GM18520 (cell line): ENCODE measurements at regions not wholly inside any gene's neighbourhood (a gene's known extent, or its start where the extent isn't known, plus 50 kb on each side); places are given as distances from the start of the nearest gene placed in this dataset.
"Not testable (repeated sequence)": the region's sequence is repeated elsewhere in the genome, so short reads cannot be mapped to it uniquely, and the experiment has no call there.

Experiments
- ATAC-seq: cut with Tn5 transposase; IDR thresholded peaks from one replicate; pipeline ENCODE4 v1.9.1; 2021; ENCODE audit not compliant: unreplicated experiment

DNA sequence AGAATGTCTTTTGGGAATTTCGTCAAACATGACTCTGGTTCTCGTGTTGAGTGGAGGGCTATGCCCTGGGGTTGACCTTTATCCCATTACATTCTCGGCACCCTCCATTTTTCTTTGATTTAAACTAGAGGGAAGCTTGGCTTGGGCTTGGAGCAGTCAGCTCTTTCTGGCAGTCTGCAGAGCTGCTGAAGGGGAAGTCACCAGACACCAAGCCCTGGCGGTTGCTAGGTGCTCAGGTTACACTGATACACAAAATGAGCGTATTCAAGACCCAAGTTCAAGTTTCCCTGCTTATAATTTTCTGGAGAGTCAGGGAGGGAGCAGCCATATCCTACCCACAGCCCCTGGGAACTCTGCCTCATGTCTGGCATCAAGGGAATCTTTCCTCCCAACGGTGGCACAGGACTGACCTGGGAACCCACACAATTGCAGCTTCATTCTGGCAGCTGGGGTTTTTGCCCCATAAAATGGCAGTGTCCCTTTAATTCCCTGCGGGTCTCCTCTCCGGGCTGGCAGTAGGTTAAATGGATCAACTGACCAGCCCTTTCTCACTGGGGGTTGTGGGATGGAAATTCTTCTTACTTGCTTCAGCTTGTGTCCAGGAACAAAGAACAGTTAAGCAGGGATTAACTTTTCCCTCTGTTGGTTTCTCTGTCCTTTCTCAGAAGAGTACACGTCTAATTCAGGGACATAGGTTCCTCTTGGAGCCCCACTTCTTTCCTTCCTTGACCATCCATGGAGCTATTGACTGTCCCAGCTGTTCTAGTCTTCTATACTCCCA is 110.0 kb upstream of the DLG1 start:
- no peak for ATAC-seq

GRCh38 chr3:197407526-197407925 is 109.1 kb upstream of the DLG1 start:
- no peak for ATAC-seq

GRCh38 chr3:197407053-197407452 is 108.6 kb upstream of the DLG1 start:
- no peak for ATAC-seq

- ATAC-seq = no peak
These were observed 107.9 kb upstream of the DLG1 start for GRCh38 chr3:197406266-197406665.

GRCh38 chr3:197404754-197405153 is 106.3 kb upstream of the DLG1 start:
- ATAC-seq = no peak

GRCh38 chr3:197404030-197404429 is 105.6 kb upstream of the DLG1 start:
- ATAC-seq = no peak

DNA sequence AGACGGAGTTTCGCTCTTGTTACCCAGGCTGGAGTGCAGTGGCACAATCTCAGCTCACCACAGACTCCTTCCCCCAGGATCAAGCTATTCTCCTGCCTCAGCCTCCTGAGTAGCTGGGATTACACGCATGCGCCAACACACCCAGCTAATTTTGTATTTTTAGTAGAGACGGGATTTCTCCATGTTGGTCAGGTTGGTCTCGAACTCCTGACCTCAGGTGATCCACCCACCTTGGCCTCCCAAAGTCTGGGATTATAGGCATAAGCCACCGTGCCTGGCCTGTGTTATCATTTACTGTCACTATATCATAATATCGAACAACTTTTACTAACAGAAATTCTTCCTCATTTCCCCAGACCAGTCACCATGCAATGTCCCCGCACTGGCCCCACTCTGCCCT is 104.0 kb upstream of the DLG1 start:
- ATAC-seq = not testable (repeated sequence)

GRCh38 chr3:197399486-197399885 is 101.1 kb upstream of the DLG1 start:
- no peak for ATAC-seq

GRCh38 chr3:197398286-197398878 is 100.0 kb upstream of the DLG1 start:
- ATAC-seq = no peak

DNA sequence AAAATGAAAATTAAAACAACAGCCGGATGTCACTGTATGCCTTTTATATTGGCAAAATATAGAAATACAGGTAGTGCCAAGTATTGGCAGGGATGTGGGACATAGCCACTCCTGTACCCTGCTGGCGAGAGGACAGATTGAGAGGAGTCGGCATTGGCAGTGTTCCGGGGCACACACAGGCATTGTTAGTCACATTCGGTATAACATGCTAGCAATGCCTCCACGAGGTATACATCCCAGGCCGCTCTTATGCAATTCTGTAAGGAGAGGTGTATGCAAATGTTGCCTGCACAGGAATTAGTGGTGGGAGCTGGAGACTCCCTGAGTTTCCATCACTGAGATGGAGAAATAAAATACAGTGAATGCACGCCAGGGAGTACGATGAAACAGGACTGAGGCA is 99.4 kb upstream of the DLG1 start:
- ATAC-seq = no peak

GRCh38 chr3:197394464-197395321 is 96.3 kb upstream of the DLG1 start:
- ATAC-seq = peak; percentile 97

GRCh38 chr3:197394126-197394463 is 95.7 kb upstream of the DLG1 start:
- ATAC-seq = not testable (repeated sequence)

DNA sequence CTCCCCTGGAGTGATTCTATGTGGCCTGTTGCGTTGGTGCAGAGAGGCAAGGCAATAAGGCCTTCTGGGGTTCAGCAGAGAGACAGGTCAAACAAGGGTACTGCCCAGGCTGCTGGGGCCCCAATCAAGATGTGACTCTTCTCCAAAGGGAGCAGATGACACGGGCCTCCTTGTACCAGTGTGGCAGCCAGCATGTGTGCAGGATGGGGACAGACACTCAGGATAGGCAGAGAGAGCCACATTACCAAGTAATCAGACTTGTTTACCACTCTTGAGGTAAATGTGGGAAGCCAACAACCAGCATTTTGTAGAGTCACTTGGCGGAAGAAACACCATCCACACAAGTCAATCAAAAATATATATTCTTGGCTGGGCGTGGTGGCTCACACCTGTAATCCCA is 95.3 kb upstream of the DLG1 start:
- ATAC-seq = no peak

DNA sequence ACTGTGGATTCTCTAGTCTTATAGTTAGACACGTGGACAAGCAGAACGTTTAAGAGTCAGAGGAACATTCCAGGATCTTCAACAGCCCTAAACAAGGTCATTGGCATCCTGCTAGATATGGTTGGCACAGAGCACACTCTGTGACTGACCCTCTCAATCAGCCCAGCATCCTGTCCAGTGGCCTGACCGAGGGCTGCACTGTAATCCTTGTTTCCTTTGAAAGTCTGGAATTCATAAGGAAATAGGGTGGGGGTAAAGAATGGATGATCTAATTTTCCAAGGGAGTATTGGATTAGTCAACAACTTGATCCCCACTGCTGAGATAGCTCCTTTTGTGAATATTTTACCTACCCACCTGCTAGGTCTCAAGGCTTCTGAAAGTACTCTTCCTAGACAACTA is 94.5 kb upstream of the DLG1 start:
- no peak for ATAC-seq

- no peak for ATAC-seq
These were observed 83.0 kb upstream of the DLG1 start for GRCh38 chr3:197381371-197381770.

DNA sequence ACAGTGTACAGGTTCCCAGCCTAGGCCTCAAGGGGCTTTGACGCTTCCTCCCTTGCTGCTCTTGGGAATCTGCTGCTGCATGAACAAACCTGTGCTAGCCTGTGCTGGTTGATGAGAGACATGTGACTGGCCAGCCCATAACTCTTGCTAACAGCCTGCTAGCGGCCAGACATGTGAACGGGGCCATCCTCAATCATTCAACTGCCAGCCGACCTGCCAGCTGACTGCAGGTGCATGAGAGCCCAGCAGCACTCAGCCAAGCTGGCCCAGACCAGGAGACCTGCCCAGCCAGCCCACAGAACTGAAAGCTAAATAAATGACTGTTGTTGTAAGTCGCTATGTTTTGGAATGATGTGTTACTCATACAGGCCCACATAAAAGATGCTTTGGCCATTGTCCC is 82.4 kb upstream of the DLG1 start:
- ATAC-seq = no peak

- ATAC-seq = no peak
These were observed 80.7 kb upstream of the DLG1 start for GRCh38 chr3:197378985-197379718.

GRCh38 chr3:197376735-197377555 is 78.5 kb upstream of the DLG1 start:
- no peak for ATAC-seq

GRCh38 chr3:197376020-197376419 is 77.6 kb upstream of the DLG1 start:
- ATAC-seq = no peak

GRCh38 chr3:197375001-197375441 is 76.6 kb upstream of the DLG1 start:
- no peak for ATAC-seq
